Esophagus squamous epithelium (tissue), 4 donors: ENCODE measurements at regions not wholly inside any gene's neighbourhood (a gene's known extent, or its start where the extent isn't known, plus 50 kb on each side); places are given as distances from the start of the nearest gene placed in this dataset.

Experiments
- CTCF ChIP-seq, 6 experiments: fragments of 450-650 bp in 4 of 6; fragments of 200-600 bp in 2 of 6; sonication (generic) in 2 of 6; IDR thresholded peaks; one replicate each; pipeline ENCODE4 v1.5.1; 2016 to 2019; ENCODE audit warnings: antibody characterized with exemption in 6 of 6, mild to moderate bottlenecking in 4 of 6, moderate library complexity in 4 of 6
- POLR2A ChIP-seq, 4 donors: fragments of 450-650 bp; IDR thresholded peaks; one replicate each; pipeline ENCODE4 v1.6.1; 2017; ENCODE audit warnings: antibody characterized with exemption in 4 of 4, mild to moderate bottlenecking in 4 of 4, moderate library complexity in 3 of 4

- TF ChIP-seq CTCF (IDR thresholded peaks at IDR 0.05) = no peak
- no peak for TF ChIP-seq POLR2A (IDR thresholded peaks at IDR 0.05)
These were observed 189.2 kb upstream of the IER5L start for GRCh38 chr9:129367287-129367686.
